SK-N-SH (cell line): ENCODE measurements at regions not wholly inside any gene's neighbourhood (a gene's known extent, or its start where the extent isn't known, plus 50 kb on each side); places are given as distances from the start of the nearest gene placed in this dataset.

Experiments
- CTCF ChIA-PET: fragments of 300-600, 350-600 bp; formaldehyde crosslinking; extraction: SDS; loops from one replicate; lab custom pipeline; 2021; lab: Yijun Ruan, JAX
- POLR2A ChIA-PET: fragments of 350-600 bp; sonication (Branson Sonifier 250); formaldehyde crosslinking; extraction: SDS; loops from one replicate; lab custom pipeline; 2020; ENCODE audit warnings: antibody characterized with exemption, inconsistent platforms; lab: Yijun Ruan, JAX
- DNase-seq: peaks from one replicate; pipeline ENCODE4 v3.0.0; 2012
- H2AFZ ChIP-seq: fragments of 200-600 bp; sonication (generic); 2 replicates; pipeline ENCODE4 v1.8.1; 2016; ENCODE audit warnings: antibody characterized with exemption, mild to moderate bottlenecking, low read depth
- H3F3A ChIP-seq: fragments of 200-600 bp; sonication (generic); replicated peaks from 2 replicates; pipeline ENCODE3; 2016; ENCODE audit warnings: antibody characterized with exemption, mild to moderate bottlenecking; ENCODE audit not compliant: insufficient read depth
- H3K27ac ChIP-seq, 2 experiments: fragments of 200-500 bp in 1 of 2; fragments of 200-600 bp in 1 of 2; sonication (Bioruptor generic) in 1 of 2; sonication (generic), shearing (Covaris generic) in 1 of 2; 2 replicates each; pipeline versions ENCODE4 v1.5.1 to v1.6.1; 2014 to 2016; ENCODE audit warnings: low read depth in 2 of 2, inconsistent platforms in 1 of 2, low read length in 1 of 2, mild to moderate bottlenecking in 1 of 2, mixed read lengths in 1 of 2
- H3K27me3 ChIP-seq: fragments of 200-600 bp; sonication (generic), shearing (Covaris generic); 2 replicates; pipeline ENCODE4 v1.6.1; 2016; ENCODE audit warnings: mixed run types; ENCODE audit not compliant: insufficient read depth
- H3K36me3 ChIP-seq, 2 experiments: fragments of 200-500 bp in 1 of 2; fragments of 200-600 bp in 1 of 2; sonication (Bioruptor generic) in 1 of 2; sonication (generic) in 1 of 2; replicated peaks in 1 of 2; 2 replicates each; pipeline versions ENCODE3 to v1.5.1; 2014 to 2016; ENCODE audit warnings: low read length in 1 of 2, mild to moderate bottlenecking in 1 of 2; ENCODE audit not compliant: insufficient read depth in 2 of 2, control insufficient read depth in 1 of 2
- H3K4me1 ChIP-seq, 2 experiments: fragments of 200-500 bp in 1 of 2; fragments of 200-600 bp in 1 of 2; sonication (Bioruptor generic) in 1 of 2; sonication (generic), shearing (Covaris generic) in 1 of 2; 2 replicates each; pipeline versions ENCODE4 v1.5.1 to v1.6.1; 2014 to 2016; ENCODE audit warnings: low read depth in 1 of 2, low read length in 1 of 2, mixed run types in 1 of 2; ENCODE audit not compliant: insufficient read depth in 2 of 2, control insufficient read depth in 1 of 2
- H3K4me2 ChIP-seq: fragments of 200-600 bp; sonication (generic), shearing (Covaris generic); 2 replicates; pipeline ENCODE4 v1.6.1; 2017; ENCODE audit warnings: mixed run types
- H3K4me3 ChIP-seq, 2 experiments: fragments of 200-500 bp in 1 of 2; fragments of 200-600 bp in 1 of 2; sonication (Bioruptor generic) in 1 of 2; sonication (generic), shearing (Covaris generic) in 1 of 2; 2 replicates each; pipeline versions ENCODE4 v1.5.1 to v1.8.1; 2014 to 2016; ENCODE audit warnings: low read depth in 2 of 2, inconsistent platforms in 1 of 2, low read length in 1 of 2, mild to moderate bottlenecking in 1 of 2, mixed read lengths in 1 of 2, moderate library complexity in 1 of 2
- H3K79me2 ChIP-seq: fragments of 200-600 bp; sonication (generic); 2 replicates; pipeline ENCODE4 v1.8.1; 2017; ENCODE audit warnings: mild to moderate bottlenecking; ENCODE audit not compliant: insufficient read depth
- H3K9ac ChIP-seq: fragments of 200-600 bp; sonication (generic); 2 replicates; pipeline ENCODE4 v1.6.1; 2017; ENCODE audit warnings: mixed run types
- H3K9me2 ChIP-seq: fragments of 200-600 bp; sonication (generic); 2 replicates; pipeline ENCODE4 v1.6.1; 2017; ENCODE audit warnings: mixed run types
- H3K9me3 ChIP-seq: fragments of 200-600 bp; sonication (generic); 2 replicates; pipeline ENCODE4 v1.6.1; 2017; ENCODE audit warnings: mixed run types, mild to moderate bottlenecking, moderate library complexity
- H4K20me1 ChIP-seq: fragments of 200-600 bp; sonication (generic); 2 replicates; pipeline ENCODE4 v1.6.1; 2017; ENCODE audit warnings: mild to moderate bottlenecking, mixed run types; ENCODE audit not compliant: insufficient read depth
- CHD2 ChIP-seq: fragments of 150-350 bp; IDR thresholded peaks from 2 replicates; pipeline ENCODE4 v1.6.1; 2018; ENCODE audit warnings: low read length; ENCODE audit not compliant: partially characterized antibody
- ELF1 ChIP-seq: IDR thresholded peaks from 2 replicates; pipeline ENCODE4 v1.4.0; 2012
- EP300 ChIP-seq, 2 experiments: IDR thresholded peaks; 2 replicates each; pipeline versions ENCODE4 v1.4.0 to v1.6.1; 2012; ENCODE audit warnings: borderline replicate concordance in 1 of 2, low read depth in 1 of 2, low read length in 1 of 2
- EZH2phosphoT487 ChIP-seq: fragments of 200-600 bp; sonication (generic); IDR thresholded peaks from 2 replicates; pipeline ENCODE4 v1.6.1; 2017; ENCODE audit warnings: low read depth, mixed run types, mild to moderate bottlenecking, antibody characterized with exemption, moderate library complexity, borderline replicate concordance
- FOSL2 ChIP-seq: IDR thresholded peaks from 2 replicates; pipeline ENCODE4 v1.4.0; 2012; ENCODE audit warnings: low read depth, mild to moderate bottlenecking, moderate library complexity, borderline replicate concordance
- FOXJ3 ChIP-seq: sonication (generic); formaldehyde crosslinking; IDR thresholded peaks from 2 replicates; pipeline ENCODE4 v1.5.1; 2020; ENCODE audit warnings: mild to moderate bottlenecking, missing genetic modification reagents
- FOXM1 ChIP-seq: IDR thresholded peaks from 2 replicates; pipeline ENCODE4 v1.4.0; 2012; ENCODE audit warnings: low read depth, mild to moderate bottlenecking
- GABPA ChIP-seq: IDR thresholded peaks from 2 replicates; pipeline ENCODE4 v1.4.0; 2012; ENCODE audit warnings: low read depth, mild to moderate bottlenecking
- GATA2 ChIP-seq: sonication (generic); formaldehyde crosslinking; IDR thresholded peaks from 2 replicates; pipeline ENCODE4 v1.5.0; 2020; ENCODE audit warnings: mild to moderate bottlenecking, missing genetic modification reagents
- IRF3 ChIP-seq: fragments of 150-350 bp; IDR thresholded peaks from 2 replicates; pipeline ENCODE4 v1.6.1; 2016; ENCODE audit warnings: mild to moderate bottlenecking, low read depth, low read length
- JUND ChIP-seq: IDR thresholded peaks from 2 replicates; pipeline ENCODE4 v1.4.0; 2012
- MXI1 ChIP-seq: IDR thresholded peaks from 2 replicates; pipeline ENCODE4 v1.6.1; 2012; ENCODE audit warnings: mild to moderate bottlenecking, low read depth, low read length, improper control_type of control experiment
- RAD21 ChIP-seq: IDR thresholded peaks from 2 replicates; pipeline ENCODE4 v1.6.1; 2012; ENCODE audit warnings: mild to moderate bottlenecking, low read length
- REST ChIP-seq: IDR thresholded peaks from 2 replicates; pipeline ENCODE4 v1.6.1; 2012; ENCODE audit warnings: mild to moderate bottlenecking, low read depth, low read length, moderate library complexity
- RFX5 ChIP-seq: IDR thresholded peaks from 2 replicates; pipeline ENCODE4 v1.6.1; 2012; ENCODE audit warnings: mild to moderate bottlenecking, improper control_type of control experiment, low read length
- RXRA ChIP-seq: IDR thresholded peaks from 2 replicates; pipeline ENCODE4 v1.4.0; 2012; ENCODE audit warnings: low read depth, mild to moderate bottlenecking, borderline replicate concordance
- SIN3A ChIP-seq: IDR thresholded peaks from 2 replicates; pipeline ENCODE4 v1.6.1; 2012; ENCODE audit warnings: low read depth, mild to moderate bottlenecking, low read length, moderate library complexity, borderline replicate concordance
- TAF1 ChIP-seq: IDR thresholded peaks from 2 replicates; pipeline ENCODE4 v1.6.1; 2012; ENCODE audit warnings: low read depth, mild to moderate bottlenecking, low read length, moderate library complexity, borderline replicate concordance
- TCF12 ChIP-seq: IDR thresholded peaks from 2 replicates; pipeline ENCODE4 v1.4.0; 2012
- TEAD4 ChIP-seq: IDR thresholded peaks from 2 replicates; pipeline ENCODE4 v1.4.0; 2012; ENCODE audit warnings: mild to moderate bottlenecking, borderline replicate concordance; ENCODE audit not compliant: insufficient read depth
- YY1 ChIP-seq: IDR thresholded peaks from 2 replicates; pipeline ENCODE4 v1.4.0; 2012; ENCODE audit warnings: low read depth, mild to moderate bottlenecking
- WGBS: methylation state at CpG from one replicate; pipeline ENCODE4 v1.1.6; 2017; ENCODE audit warnings: low lambda C conversion rate; 5-methylcytosine and 5-hydroxymethylcytosine counted together

- Histone ChIP-seq H4K20me1 (no peaks in the 10 kb centered on the region), H3K4me3 (no peak overlapping the region), H3K79me2 (no peaks in the 10 kb centered on the region), H3K27me3 (no peaks in the 10 kb centered on the region), H3K4me2 (no peak overlapping the region), H3K9me3 (0 out of 2 replicates have a peak, but pooled peaks cover 2% of the 10 kb centered on the region), H3K9ac (no peak overlapping the region), H3K27ac (no peak overlapping the region), H3K36me3 (no peaks in the 10 kb centered on the region), H3K4me1 (no peaks in the 10 kb centered on the region), H2AFZ (no peak overlapping the region), H3F3A (no peaks in the 10 kb centered on the region), H3K9me2 (no peaks in the 10 kb centered on the region)
- ChIA-PET CTCF (interaction anchor here (2.9 kb wide), 1 partner anchor 10 kb away, joined by 10 read pairs; no protein-coding TSS in a partner anchor), POLR2A (no interaction called here)
- DNase-seq, result no peak
- no peak for TF ChIP-seq REST
- no peak for TF ChIP-seq CHD2
- no peak for TF ChIP-seq GABPA
- TF ChIP-seq EZH2phosphoT487, result no peak
- no peak for TF ChIP-seq MXI1
- no peak for TF ChIP-seq RAD21
- WGBS, result 28% methylated on average over 4 of the region's 6 CpGs
Measured at GRCh38 chr1:4959216-4959615, 304.8 kb downstream of the AJAP1 start.

GRCh38 chr1:4957027-4957426 is 302.6 kb downstream of the AJAP1 start:
- H3K4me2 ChIP-seq, result no peak overlapping the region
- H3K36me3 ChIP-seq, result no peaks in the 10 kb centered on the region
- no peak overlapping the region for H2AFZ ChIP-seq
- DNase-seq, result no peak
- CTCF ChIA-PET, result interaction anchor here (2.9 kb wide), 1 partner anchor 8 kb away, joined by 10 read pairs; no protein-coding TSS in a partner anchor
- POLR2A ChIA-PET, result no interaction called here
- 46% methylated on average over 4 of the region's 4 CpGs for WGBS
- no peaks in the 10 kb centered on the region for H3K79me2 ChIP-seq
- no peak overlapping the region for H3K4me3 ChIP-seq
- TF ChIP-seq TAF1 (no peak), TCF12 (no peak), FOXJ3 (CRISPR knock-in tag) (no peak), YY1 (no peak), JUND (no peak), SIN3A (no peak), FOXM1 (no peak), RXRA (no peak), CHD2 (no peak), GATA2 (no peak), EP300 (IDR thresholded peaks at IDR 0.05; ENCODE audit: borderline replicate concordance in 1 of 2, low read depth in 1 of 2, low read length in 1 of 2) (no peak), MXI1 (no peak), ELF1 (no peak), RFX5 (no peak), FOSL2 (no peak), IRF3 (no peak), EZH2phosphoT487 (no peak), TEAD4 (no peak)
- H3K27ac ChIP-seq, result no peak overlapping the region
- H3K27me3 ChIP-seq, result no peaks in the 10 kb centered on the region
- H3K4me1 ChIP-seq, result no peaks in the 10 kb centered on the region
- H3F3A ChIP-seq, result no peaks in the 10 kb centered on the region
- 0 out of 2 replicates have a peak, but pooled peaks cover 6% of the 10 kb centered on the region for H3K9me3 ChIP-seq
- H4K20me1 ChIP-seq, result no peaks in the 10 kb centered on the region
- no peak overlapping the region for H3K9ac ChIP-seq
- H3K9me2 ChIP-seq, result no peaks in the 10 kb centered on the region
